ENCODE measurements at regions not wholly inside any gene's neighbourhood (a gene's known extent, or its start where the extent isn't known, plus 50 kb on each side); places are given as distances from the start of the nearest gene placed in this dataset.

GRCh38 chr1:157442065-157442464 lies 110.2 kb downstream of the FCRL5 start:
- no peak overlapping the region for H3K4me3 ChIP-seq (ENCODE audit: low read depth, poor library complexity, severe bottlenecking)
- TF ChIP-seq CTCF (IDR thresholded peaks at IDR 0.05) (no peak), POLR2A (IDR thresholded peaks at IDR 0.05) (no peak)

GRCh38 chr1:157439302-157439954 lies 112.9 kb downstream of the FCRL5 start:
- intact Hi-C loops (cut with DNase I; ENCODE audit: low total_unique reads), result no loop called here
- DNase-seq (ENCODE audit: low spot score in 2 of 2), result no peak
- TF ChIP-seq POLR2A (IDR thresholded peaks at IDR 0.05), result no peak
- TF ChIP-seq CTCF (IDR thresholded peaks at IDR 0.05), result no peak
- 64 to 68% methylated on average over 5 of the region's 5 CpGs for WGBS, 2 donors
- H3K4me3 ChIP-seq (ENCODE audit: low read depth, poor library complexity, severe bottlenecking), result no peak overlapping the region

More at GRCh38 chr1:157442065-157442464, 110.2 kb downstream of the FCRL5 start:
- intact Hi-C loops (cut with DNase I; ENCODE audit: low total_unique reads), result no loop called here
- 88 to 100% methylated on average over 1 of the region's 1 CpG for WGBS, 2 donors
- DNase-seq (ENCODE audit: low spot score in 2 of 2), result no peak

GRCh38 chr1:157438613-157439012 lies 113.7 kb downstream of the FCRL5 start:
- intact Hi-C loops (cut with DNase I; ENCODE audit: low total_unique reads), result no loop called here
- TF ChIP-seq POLR2A (IDR thresholded peaks at IDR 0.05), result no peak
- TF ChIP-seq CTCF (IDR thresholded peaks at IDR 0.05), result no peak
- no peak overlapping the region for H3K4me3 ChIP-seq (ENCODE audit: low read depth, poor library complexity, severe bottlenecking)
- DNase-seq (ENCODE audit: low spot score in 2 of 2), result no peak

- 41 to 49% methylated on average over 1 of the region's 1 CpG for WGBS, 2 donors
Measured at GRCh38 chr1:157438146-157438545, 114.2 kb downstream of the FCRL5 start.

GRCh38 chr1:157437296-157437695 lies 115.0 kb downstream of the FCRL5 start:
- intact Hi-C loops (cut with DNase I; ENCODE audit: low total_unique reads), result no loop called here

More at GRCh38 chr1:157438146-157438545, 114.2 kb downstream of the FCRL5 start:
- DNase-seq (ENCODE audit: low spot score in 2 of 2), result no peak
- no peak for TF ChIP-seq CTCF (IDR thresholded peaks at IDR 0.05)
- TF ChIP-seq POLR2A (IDR thresholded peaks at IDR 0.05), result no peak
- intact Hi-C loops (cut with DNase I; ENCODE audit: low total_unique reads), result no loop called here
- H3K4me3 ChIP-seq (ENCODE audit: low read depth, poor library complexity, severe bottlenecking), result no peak overlapping the region

More at GRCh38 chr1:157437296-157437695, 115.0 kb downstream of the FCRL5 start:
- TF ChIP-seq POLR2A (IDR thresholded peaks at IDR 0.05), result no peak
- TF ChIP-seq CTCF (IDR thresholded peaks at IDR 0.05), result no peak
- DNase-seq (ENCODE audit: low spot score in 2 of 2), result no peak
- 86 to 94% methylated on average over 4 of the region's 4 CpGs for WGBS, 2 donors
- no peak overlapping the region for H3K4me3 ChIP-seq (ENCODE audit: low read depth, poor library complexity, severe bottlenecking)

Data from lower leg skin (tissue), 4 donors.